Kidney tubule cell (primary cell): ENCODE measurements at regions not wholly inside any gene's neighbourhood (a gene's known extent, or its start where the extent isn't known, plus 50 kb on each side); places are given as distances from the start of the nearest gene placed in this dataset.
"Not testable (repeated sequence)": the region's sequence is repeated elsewhere in the genome, so short reads cannot be mapped to it uniquely, and the experiment has no call there.

Experiments used
- DNase-seq: peaks from one replicate; pipeline ENCODE4 v3.0.0-alpha.2; 2018; ENCODE audit warnings: low spot score

GRCh38 chr3:107216711-107217110 is 160.5 kb upstream of the CCDC54 start:
- no peak for DNase-seq

- peak; percentile 20 for DNase-seq
These were observed 160.1 kb upstream of the CCDC54 start for GRCh38 chr3:107217172-107217571.

- DNase-seq, result no peak
These were observed 158.4 kb upstream of the CCDC54 start for GRCh38 chr3:107218864-107219269.

- DNase-seq, result no peak
These were observed 156.7 kb upstream of the CCDC54 start for GRCh38 chr3:107220538-107220937.

- DNase-seq, result no peak
These were observed 155.4 kb upstream of the CCDC54 start for GRCh38 chr3:107221856-107222255.

- no peak for DNase-seq
These were observed 154.3 kb upstream of the CCDC54 start for GRCh38 chr3:107222907-107223306.

- DNase-seq, result no peak
These were observed 153.1 kb upstream of the CCDC54 start for GRCh38 chr3:107224026-107224596.

GRCh38 chr3:107227091-107227490 is 150.1 kb upstream of the CCDC54 start:
- no peak for DNase-seq

GRCh38 chr3:107233877-107234276 is 143.4 kb upstream of the CCDC54 start:
- not testable (repeated sequence) for DNase-seq

- peak; percentile 15 for DNase-seq
These were observed 141.9 kb upstream of the CCDC54 start for GRCh38 chr3:107235193-107235927.

GRCh38 chr3:107235928-107236315 is 141.3 kb upstream of the CCDC54 start:
- DNase-seq, result peak; percentile 81

- no peak for DNase-seq
These were observed 140.4 kb upstream of the CCDC54 start for GRCh38 chr3:107236655-107237337.

- DNase-seq, result no peak
These were observed 138.5 kb upstream of the CCDC54 start for GRCh38 chr3:107238787-107239186.

- no peak for DNase-seq
These were observed 137.5 kb upstream of the CCDC54 start for GRCh38 chr3:107239703-107240102.

- peak; percentile 76 for DNase-seq
These were observed 136.8 kb upstream of the CCDC54 start for GRCh38 chr3:107240183-107241091.

GRCh38 chr3:107241217-107241616 is 136.0 kb upstream of the CCDC54 start:
- peak; percentile 66 for DNase-seq

GRCh38 chr3:107242579-107242978 is 134.7 kb upstream of the CCDC54 start:
- DNase-seq, result no peak

- DNase-seq, result no peak
These were observed 130.1 kb upstream of the CCDC54 start for GRCh38 chr3:107247116-107247515.

- DNase-seq, result no peak
These were observed 128.1 kb upstream of the CCDC54 start for GRCh38 chr3:107249132-107249531.

GRCh38 chr3:107250221-107250620 is 127.0 kb upstream of the CCDC54 start:
- no peak for DNase-seq

GRCh38 chr3:107251819-107252218 is 125.4 kb upstream of the CCDC54 start:
- no peak for DNase-seq

- DNase-seq, result no peak
These were observed 120.3 kb upstream of the CCDC54 start for GRCh38 chr3:107256963-107257362.
